ENCODE measurements at regions not wholly inside any gene's neighbourhood (a gene's known extent, or its start where the extent isn't known, plus 50 kb on each side); places are given as distances from the start of the nearest gene placed in this dataset.

- H3K27ac ChIP-seq: no peak overlapping the region
- intact Hi-C loops (cut with DNase I; ENCODE audit: low total_unique reads): loop anchor here (10.0 kb wide), 1 partner anchor 46 kb away; no protein-coding TSS in a partner anchor
- H3K4me1 ChIP-seq: no peaks in the 10 kb centered on the region
- DNase-seq (no peak), ATAC-seq (no peak)
- no peaks in the 10 kb centered on the region for H3K36me3 ChIP-seq
- in situ Hi-C loops (cut with MboI; ENCODE audit: low sequenced_read_pairs in 4 of 4): no loop called here
- H3K27me3 ChIP-seq: peaks cover 0 to 12% (median 5%) of the 10 kb centered on the region in 3 donors
- H3K9me3 ChIP-seq: no peaks in the 10 kb centered on the region
- H3K4me3 ChIP-seq: no peak overlapping the region
- TF ChIP-seq CTCF (IDR thresholded peaks at IDR 0.05 in 4 of 5, conservative IDR thresholded peaks at IDR 0.05 in 1 of 5) (no peak), POLR2A (IDR thresholded peaks at IDR 0.05) (no peak)
Observed at GRCh38 chr11:45448561-45448960, 162.4 kb upstream of the SYT13 start.

- intact Hi-C loops (cut with DNase I; ENCODE audit: low total_unique reads) (loop anchor here (10.0 kb wide), 1 partner anchor 48 kb away; no protein-coding TSS in a partner anchor), in situ Hi-C loops (cut with MboI; ENCODE audit: low sequenced_read_pairs in 4 of 4) (no loop called here)
- no peaks in the 10 kb centered on the region for H3K4me1 ChIP-seq
- no peak for ATAC-seq
- no peak overlapping the region for H3K4me3 ChIP-seq
- H3K9me3 ChIP-seq: no peaks in the 10 kb centered on the region
- TF ChIP-seq POLR2A (IDR thresholded peaks at IDR 0.05) (no peak), CTCF (IDR thresholded peaks at IDR 0.05 in 4 of 5, conservative IDR thresholded peaks at IDR 0.05 in 1 of 5) (no peak)
- H3K27me3 ChIP-seq: peaks cover 0 to 12% (median 8%) of the 10 kb centered on the region in 3 donors
- H3K27ac ChIP-seq: no peak overlapping the region
- H3K36me3 ChIP-seq: no peaks in the 10 kb centered on the region
- no peak for DNase-seq
Observed at GRCh38 chr11:45446998-45447397, 160.9 kb upstream of the SYT13 start.

- Histone ChIP-seq H3K4me1 (no peaks in the 10 kb centered on the region), H3K27ac (no peak overlapping the region), H3K36me3 (no peaks in the 10 kb centered on the region), H3K9me3 (no peaks in the 10 kb centered on the region), H3K4me3 (no peak overlapping the region), H3K27me3 (peaks cover 0 to 12% (median 8%) of the 10 kb centered on the region in 3 donors)
- no peak for ATAC-seq
- in situ Hi-C loops (cut with MboI; ENCODE audit: low sequenced_read_pairs in 4 of 4): no loop called here
- DNase-seq: no peak
- no peak for TF ChIP-seq CTCF (IDR thresholded peaks at IDR 0.05 in 4 of 5, conservative IDR thresholded peaks at IDR 0.05 in 1 of 5)
- TF ChIP-seq POLR2A (IDR thresholded peaks at IDR 0.05): no peak
- intact Hi-C loops (cut with DNase I; ENCODE audit: low total_unique reads): loop anchor here (10.0 kb wide), 1 partner anchor 48 kb away; no protein-coding TSS in a partner anchor
Observed at GRCh38 chr11:45446434-45446833, 160.3 kb upstream of the SYT13 start.

- TF ChIP-seq CTCF (IDR thresholded peaks at IDR 0.05 in 4 of 5, conservative IDR thresholded peaks at IDR 0.05 in 1 of 5) (no peak), POLR2A (IDR thresholded peaks at IDR 0.05) (no peak)
- DNase-seq: no peak
- H3K4me1 ChIP-seq: no peaks in the 10 kb centered on the region
- no peaks in the 10 kb centered on the region for H3K9me3 ChIP-seq
- no peaks in the 10 kb centered on the region for H3K36me3 ChIP-seq
- in situ Hi-C loops (cut with MboI; ENCODE audit: low sequenced_read_pairs in 4 of 4) (no loop called here), intact Hi-C loops (cut with DNase I; ENCODE audit: low total_unique reads) (loop anchor here (10.0 kb wide), 1 partner anchor 50 kb away; no protein-coding TSS in a partner anchor)
- no peak for ATAC-seq
- H3K4me3 ChIP-seq: no peak overlapping the region
- H3K27ac ChIP-seq: no peak overlapping the region
- H3K27me3 ChIP-seq: peaks cover 0 to 12% (median 8%) of the 10 kb centered on the region in 3 donors
Observed at GRCh38 chr11:45444796-45445195, 158.7 kb upstream of the SYT13 start.

- Histone ChIP-seq H3K27ac (no peak overlapping the region), H3K4me1 (no peaks in the 10 kb centered on the region), H3K36me3 (no peaks in the 10 kb centered on the region), H3K4me3 (no peak overlapping the region), H3K27me3 (peaks cover 0 to 13% (median 8%) of the 10 kb centered on the region in 3 donors), H3K9me3 (no peaks in the 10 kb centered on the region)
- intact Hi-C loops (cut with DNase I; ENCODE audit: low total_unique reads) (loop anchor here (10.0 kb wide), 1 partner anchor 55 kb away; no protein-coding TSS in a partner anchor), in situ Hi-C loops (cut with MboI; ENCODE audit: low sequenced_read_pairs in 4 of 4) (no loop called here)
- no peak for ATAC-seq
- TF ChIP-seq CTCF (IDR thresholded peaks at IDR 0.05 in 4 of 5, conservative IDR thresholded peaks at IDR 0.05 in 1 of 5) (no peak), POLR2A (IDR thresholded peaks at IDR 0.05) (no peak)
- no peak for DNase-seq
Observed at GRCh38 chr11:45440111-45440510, 154.0 kb upstream of the SYT13 start.
